ENCODE measurements at regions not wholly inside any gene's neighbourhood (a gene's known extent, or its start where the extent isn't known, plus 50 kb on each side); places are given as distances from the start of the nearest gene placed in this dataset.

- Histone ChIP-seq H3K4me1 (no peaks in the 10 kb centered on the region), H3K9me3 (no peaks in the 10 kb centered on the region), H3K4me3 (no peak overlapping the region), H3K36me3 (no peaks in the 10 kb centered on the region), H3K27me3 (no peaks in the 10 kb centered on the region), H3K27ac (no peak overlapping the region)
- no peak for ATAC-seq
- no peak for TF ChIP-seq CTCF (IDR thresholded peaks at IDR 0.05)
- TF ChIP-seq EP300 (IDR thresholded peaks at IDR 0.05) = no peak
- no peak for TF ChIP-seq POLR2AphosphoS5 (IDR thresholded peaks at IDR 0.05)
- no peak for TF ChIP-seq POLR2A (IDR thresholded peaks at IDR 0.05)
These were observed 111.3 kb downstream of the MIS18A start for GRCh38 chr21:32167513-32167912.

- no peak for ATAC-seq
- TF ChIP-seq POLR2A (IDR thresholded peaks at IDR 0.05) = no peak
- TF ChIP-seq POLR2AphosphoS5 (IDR thresholded peaks at IDR 0.05) = no peak
- no peak for TF ChIP-seq EP300 (IDR thresholded peaks at IDR 0.05)
- TF ChIP-seq CTCF (IDR thresholded peaks at IDR 0.05) = no peak
- 40% methylated on average over 2 of the region's 2 CpGs; no CpG with 5 or more reads in 1 of the 2 donors for WGBS, 2 donors (ENCODE audit: low coverage in 1 of 2)
These were observed 115.5 kb downstream of the MIS18A start for GRCh38 chr21:32163386-32163785.

GRCh38 chr21:32162727-32163320, 116.0 kb downstream of the MIS18A start:
- Histone ChIP-seq H3K27ac (no peak overlapping the region), H3K4me3 (no peak overlapping the region), H3K36me3 (no peaks in the 10 kb centered on the region), H3K9me3 (no peaks in the 10 kb centered on the region), H3K4me1 (no peaks in the 10 kb centered on the region), H3K27me3 (no peaks in the 10 kb centered on the region)
- 46 to 87% methylated on average over 6 of the region's 6 CpGs for WGBS, 2 donors (ENCODE audit: low coverage in 1 of 2)
- ATAC-seq = no peak
- TF ChIP-seq POLR2A (IDR thresholded peaks at IDR 0.05) (no peak), POLR2AphosphoS5 (IDR thresholded peaks at IDR 0.05) (no peak), EP300 (IDR thresholded peaks at IDR 0.05) (no peak), CTCF (IDR thresholded peaks at IDR 0.05) (no peak)

More at GRCh38 chr21:32163386-32163785, 115.5 kb downstream of the MIS18A start:
- no peaks in the 10 kb centered on the region for H3K9me3 ChIP-seq
- no peaks in the 10 kb centered on the region for H3K36me3 ChIP-seq
- no peaks in the 10 kb centered on the region for H3K4me1 ChIP-seq
- no peak overlapping the region for H3K27ac ChIP-seq
- no peaks in the 10 kb centered on the region for H3K27me3 ChIP-seq
- H3K4me3 ChIP-seq = no peak overlapping the region

- no peaks in the 10 kb centered on the region for H3K4me1 ChIP-seq
- WGBS, 2 donors (ENCODE audit: low coverage in 1 of 2) = 90 to 93% methylated on average over 2 of the region's 2 CpGs
- no peak overlapping the region for H3K4me3 ChIP-seq
These were observed 123.6 kb downstream of the MIS18A start for GRCh38 chr21:32155226-32155625.

More at GRCh38 chr21:32155226-32155625, 123.6 kb downstream of the MIS18A start:
- Histone ChIP-seq H3K9me3 (no peaks in the 10 kb centered on the region), H3K27ac (no peak overlapping the region), H3K27me3 (no peaks in the 10 kb centered on the region), H3K36me3 (no peaks in the 10 kb centered on the region)
- TF ChIP-seq POLR2AphosphoS5 (IDR thresholded peaks at IDR 0.05) (no peak), POLR2A (IDR thresholded peaks at IDR 0.05) (no peak), EP300 (IDR thresholded peaks at IDR 0.05) (no peak), CTCF (IDR thresholded peaks at IDR 0.05) (no peak)
- no peak for ATAC-seq
